BJ (cell line): ENCODE measurements at regions not wholly inside any gene's neighbourhood (a gene's known extent, or its start where the extent isn't known, plus 50 kb on each side); places are given as distances from the start of the nearest gene placed in this dataset.
"Not testable (repeated sequence)": the region's sequence is repeated elsewhere in the genome, so short reads cannot be mapped to it uniquely, and the experiment has no call there.

Experiments
- CTCF ChIA-PET: fragments of 350-600 bp; formaldehyde crosslinking; extraction: SDS; loops from one replicate; lab custom pipeline; 2021; ENCODE audit warnings: antibody characterized with exemption, inconsistent platforms; lab: Yijun Ruan, JAX
- POLR2A ChIA-PET: fragments of 300-600 bp; sonication (Branson Sonifier 250); formaldehyde crosslinking; extraction: SDS; loops from one replicate; lab custom pipeline; 2021; ENCODE audit warnings: antibody characterized with exemption; lab: Charles Lee
- DNase-seq: peaks from one replicate; pipeline ENCODE4 v3.0.0-alpha.2; 2011; ENCODE audit warnings: low read depth
- H3K27me3 ChIP-seq: 2 replicates; pipeline ENCODE4 v1.6.0; 2011; ENCODE audit warnings: low read length; ENCODE audit not compliant: control insufficient read depth, insufficient read depth
- H3K36me3 ChIP-seq: 2 replicates; pipeline ENCODE4 v1.5.1; 2011; ENCODE audit warnings: low read length; ENCODE audit not compliant: control insufficient read depth, insufficient read depth
- H3K4me3 ChIP-seq: 2 replicates; pipeline ENCODE4 v1.5.1; 2011; ENCODE audit warnings: low read depth, mild to moderate bottlenecking, control low read depth, low read length
- CTCF ChIP-seq: IDR thresholded peaks from 2 replicates; pipeline ENCODE4 v1.5.1; 2011; ENCODE audit warnings: low read depth, mild to moderate bottlenecking, control low read depth, inconsistent platforms, low read length, moderate library complexity; ENCODE audit not compliant: insufficient read depth

- ChIA-PET CTCF (no interaction called here), POLR2A (no interaction called here)
- H3K36me3 ChIP-seq: no peaks in the 10 kb centered on the region
- H3K4me3 ChIP-seq: no peak overlapping the region
- H3K27me3 ChIP-seq: no peaks in the 10 kb centered on the region
- TF ChIP-seq CTCF: no peak
- no peak for DNase-seq
Observed at GRCh38 chr3:26271848-26272247, 350.7 kb upstream of the LRRC3B start.

GRCh38 chr3:26273196-26273595 is 349.4 kb upstream of the LRRC3B start:
- H3K27me3 ChIP-seq: no peaks in the 10 kb centered on the region
- TF ChIP-seq CTCF: no peak
- POLR2A ChIA-PET: no interaction called here
- no peak overlapping the region for H3K4me3 ChIP-seq
- CTCF ChIA-PET: no interaction called here
- no peaks in the 10 kb centered on the region for H3K36me3 ChIP-seq
- DNase-seq: no peak

- TF ChIP-seq CTCF: no peak
- H3K36me3 ChIP-seq: no peaks in the 10 kb centered on the region
- POLR2A ChIA-PET: no interaction called here
Observed at GRCh38 chr3:26279091-26279490, 343.5 kb upstream of the LRRC3B start.

GRCh38 chr3:26280517-26280916 is 342.1 kb upstream of the LRRC3B start:
- Histone ChIP-seq H3K27me3 (no peaks in the 10 kb centered on the region), H3K4me3 (no peak overlapping the region), H3K36me3 (no peaks in the 10 kb centered on the region)
- DNase-seq: no peak
- POLR2A ChIA-PET: no interaction called here
- no peak for TF ChIP-seq CTCF
- CTCF ChIA-PET: no interaction called here

More at GRCh38 chr3:26279091-26279490, 343.5 kb upstream of the LRRC3B start:
- no peak for DNase-seq
- CTCF ChIA-PET: no interaction called here
- Histone ChIP-seq H3K27me3 (no peaks in the 10 kb centered on the region), H3K4me3 (no peak overlapping the region)

- ChIA-PET POLR2A (no interaction called here), CTCF (interaction anchor here (1.3 kb wide), 1 partner anchor 11 kb away, joined by 3 read pairs; no protein-coding TSS in a partner anchor)
- no peak for DNase-seq
- Histone ChIP-seq H3K27me3 (no peaks in the 10 kb centered on the region), H3K36me3 (no peaks in the 10 kb centered on the region), H3K4me3 (no peak overlapping the region)
- no peak for TF ChIP-seq CTCF
Observed at GRCh38 chr3:26281284-26281985, 341.1 kb upstream of the LRRC3B start.

- CTCF ChIA-PET: not testable (repeated sequence)
Observed at GRCh38 chr3:26284503-26284902, 338.1 kb upstream of the LRRC3B start.

More at GRCh38 chr3:26284503-26284902, 338.1 kb upstream of the LRRC3B start:
- H3K27me3 ChIP-seq, H3K36me3 ChIP-seq, POLR2A ChIA-PET, H3K4me3 ChIP-seq, DNase-seq: not testable (repeated sequence)
